Kidney (tissue), 13 donors: ENCODE measurements at regions not wholly inside any gene's neighbourhood (a gene's known extent, or its start where the extent isn't known, plus 50 kb on each side); places are given as distances from the start of the nearest gene placed in this dataset.

Experiments used
- DNase-seq, 5 donors: peaks; one replicate each; pipeline ENCODE4 v3.0.0-alpha.2; 2013 to 2020
- FAIRE-seq: peaks from 2 replicates; lab custom pipeline; 2012; peaks lifted over from hg19 to GRCh38; lab: Jason Lieb, UNC
- H3K27ac ChIP-seq, 2 donors: one replicate each; pipeline ENCODE4 v1.7.0; 2013; ENCODE audit warnings: low read depth in 2 of 2, low read length in 2 of 2, inconsistent platforms in 1 of 2
- H3K27me3 ChIP-seq: one replicate; pipeline ENCODE4 v1.7.1; 2013; ENCODE audit warnings: low read length, inconsistent platforms; ENCODE audit not compliant: control insufficient read depth, insufficient read depth
- H3K36me3 ChIP-seq, 3 donors: one replicate each; pipeline versions ENCODE4 v1.7.0 to v1.7.1; 2013; ENCODE audit warnings: low read length in 3 of 3, control low read depth in 1 of 3, inconsistent platforms in 1 of 3; ENCODE audit not compliant: insufficient read depth in 3 of 3, control insufficient read depth in 2 of 3
- H3K4me1 ChIP-seq, 3 donors: one replicate each; pipeline versions ENCODE4 v1.7.0 to v1.7.1; 2013; ENCODE audit warnings: low read length in 3 of 3, inconsistent platforms in 1 of 3, low read depth in 1 of 3; ENCODE audit not compliant: control insufficient read depth in 2 of 3, insufficient read depth in 2 of 3
- H3K4me3 ChIP-seq, 3 donors: one replicate each; pipeline versions ENCODE4 v1.7.0 to v1.8.1; 2013; ENCODE audit warnings: low read length in 3 of 3, control low read depth in 1 of 3, inconsistent platforms in 1 of 3
- H3K9ac ChIP-seq, 3 donors: one replicate each; pipeline versions ENCODE4 v1.7.0 to v1.7.1; 2013; ENCODE audit warnings: low read length in 3 of 3, control low read depth in 1 of 3, inconsistent platforms in 1 of 3
- H3K9me3 ChIP-seq, 3 donors: one replicate each; pipeline versions ENCODE4 v1.7.0 to v1.7.1; 2013; ENCODE audit warnings: low read length in 3 of 3, control low read depth in 1 of 3, inconsistent platforms in 1 of 3; ENCODE audit not compliant: control insufficient read depth in 2 of 3, insufficient read depth in 1 of 3
- intact Hi-C: fragments of 100-400 bp; cut with DNase I; formaldehyde crosslinking; loops from one replicate; pipeline ENCODE4 v1.11.1; 2022
- TF ChIP-seq, protein P1 (sequence below): IDR thresholded peaks from 3 replicates; pipeline ENCODE4 v1.5.1; 2012; ENCODE audit warnings: mild to moderate bottlenecking, moderate library complexity, borderline replicate concordance; ENCODE audit not compliant: insufficient read depth; ENCODE audit errors: extremely low read depth
- donor health status: control.
- donor health status: control.
- donor health status: control.
- donor health status: control.
- donor health status: control.
- donor health status: DM: yes; HTN: yes; CAD: no.
- donor health status: Normal renal cell carcinoma (clear cell type).

DNA sequence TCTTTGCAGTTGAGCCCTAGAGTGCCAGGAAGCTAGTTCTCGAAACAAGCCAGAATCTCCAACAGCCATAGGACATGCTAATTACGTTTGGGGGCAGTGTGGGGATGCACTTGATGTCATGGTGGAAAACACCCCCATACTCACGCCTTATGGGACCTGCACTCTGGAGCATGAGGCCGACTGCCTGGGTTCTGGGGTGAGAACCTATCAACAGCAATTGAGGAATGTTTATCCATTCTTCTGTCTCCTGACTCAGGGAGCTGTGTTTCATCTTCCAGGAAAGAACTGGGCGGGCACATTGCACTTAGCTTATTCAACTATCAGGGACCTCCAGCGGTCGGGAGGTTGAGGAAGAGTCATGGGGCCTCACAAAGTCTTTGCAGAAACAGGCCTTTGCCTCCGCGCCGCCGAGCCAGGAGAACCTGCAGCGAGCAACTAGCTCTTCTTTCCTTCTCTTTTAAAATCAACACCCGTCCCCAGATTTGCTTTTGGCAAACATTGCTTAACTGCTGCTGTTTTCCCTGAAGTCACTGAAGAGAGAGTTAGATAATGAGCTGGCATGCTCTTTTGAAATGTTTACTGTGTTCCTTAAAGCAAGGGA lies 226.1 kb upstream of the DIO3 start:
- FAIRE-seq (no peak), DNase-seq (no peak)
- Histone ChIP-seq H3K27ac (no peak overlapping the region), H3K36me3 (no peaks in the 10 kb centered on the region), H3K4me3 (no peak overlapping the region), H3K9ac (no peak overlapping the region), H3K4me1 (no peaks in the 10 kb centered on the region), H3K9me3 (no peaks in the 10 kb centered on the region), H3K27me3 (no peaks in the 10 kb centered on the region)
- TF ChIP-seq, protein P1, sequence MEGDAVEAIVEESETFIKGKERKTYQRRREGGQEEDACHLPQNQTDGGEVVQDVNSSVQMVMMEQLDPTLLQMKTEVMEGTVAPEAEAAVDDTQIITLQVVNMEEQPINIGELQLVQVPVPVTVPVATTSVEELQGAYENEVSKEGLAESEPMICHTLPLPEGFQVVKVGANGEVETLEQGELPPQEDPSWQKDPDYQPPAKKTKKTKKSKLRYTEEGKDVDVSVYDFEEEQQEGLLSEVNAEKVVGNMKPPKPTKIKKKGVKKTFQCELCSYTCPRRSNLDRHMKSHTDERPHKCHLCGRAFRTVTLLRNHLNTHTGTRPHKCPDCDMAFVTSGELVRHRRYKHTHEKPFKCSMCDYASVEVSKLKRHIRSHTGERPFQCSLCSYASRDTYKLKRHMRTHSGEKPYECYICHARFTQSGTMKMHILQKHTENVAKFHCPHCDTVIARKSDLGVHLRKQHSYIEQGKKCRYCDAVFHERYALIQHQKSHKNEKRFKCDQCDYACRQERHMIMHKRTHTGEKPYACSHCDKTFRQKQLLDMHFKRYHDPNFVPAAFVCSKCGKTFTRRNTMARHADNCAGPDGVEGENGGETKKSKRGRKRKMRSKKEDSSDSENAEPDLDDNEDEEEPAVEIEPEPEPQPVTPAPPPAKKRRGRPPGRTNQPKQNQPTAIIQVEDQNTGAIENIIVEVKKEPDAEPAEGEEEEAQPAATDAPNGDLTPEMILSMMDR: no peak
- intact Hi-C loops: no loop called here

DNA sequence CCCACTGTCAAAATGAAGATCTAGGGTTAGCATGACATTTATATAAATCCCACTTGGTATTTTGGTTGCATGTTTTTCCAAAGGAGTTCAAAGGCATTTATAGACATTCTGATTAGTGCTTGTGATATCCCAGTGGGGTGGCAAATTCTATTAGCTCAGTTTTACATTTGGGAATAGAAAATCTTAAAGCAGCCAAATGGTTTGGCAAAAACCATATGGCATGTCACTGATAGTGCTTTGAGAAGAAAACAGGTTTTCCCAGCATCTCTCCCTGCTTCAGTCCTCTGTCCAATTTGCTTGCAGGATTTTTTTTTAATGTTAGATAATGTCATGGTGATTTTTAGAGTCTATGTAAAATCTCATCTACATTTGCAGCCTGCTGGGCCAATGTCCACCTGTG lies 225.1 kb upstream of the DIO3 start:
- intact Hi-C loops: no loop called here
- TF ChIP-seq, protein P1: no peak
- H3K27ac ChIP-seq: no peak overlapping the region

DNA sequence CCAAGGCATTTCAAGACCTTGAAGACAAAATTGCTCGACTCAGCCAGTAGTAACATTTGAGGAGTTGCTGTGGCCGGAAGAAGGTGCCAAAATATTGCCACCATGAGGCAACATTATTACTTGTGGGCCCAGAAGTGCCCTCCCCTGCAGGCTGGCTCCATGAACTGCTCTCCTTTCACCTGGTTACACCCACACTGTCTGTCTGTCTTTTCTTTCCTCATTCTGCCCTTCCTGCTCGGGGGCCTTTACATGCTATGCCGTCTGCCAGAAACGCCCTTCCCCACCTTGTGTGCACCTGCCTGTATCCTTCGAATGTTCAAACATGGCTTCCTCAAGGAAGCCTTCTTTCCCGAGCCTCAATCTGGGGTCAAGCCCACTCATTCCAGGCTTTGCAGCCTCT lies 224.2 kb upstream of the DIO3 start:
- TF ChIP-seq, protein P1: no peak
- H3K4me1 ChIP-seq: no peaks in the 10 kb centered on the region
- DNase-seq (no peak), FAIRE-seq (no peak)
- intact Hi-C loops: no loop called here
- no peak overlapping the region for H3K27ac ChIP-seq
- H3K36me3 ChIP-seq: no peaks in the 10 kb centered on the region
- H3K27me3 ChIP-seq: no peaks in the 10 kb centered on the region
- H3K9ac ChIP-seq: no peak overlapping the region
- H3K4me3 ChIP-seq: no peak overlapping the region
- no peaks in the 10 kb centered on the region for H3K9me3 ChIP-seq

More for the DNA sequence above, 225.1 kb upstream of the DIO3 start:
- Histone ChIP-seq H3K9me3 (no peaks in the 10 kb centered on the region), H3K36me3 (no peaks in the 10 kb centered on the region), H3K4me1 (no peaks in the 10 kb centered on the region), H3K27me3 (no peaks in the 10 kb centered on the region), H3K9ac (no peak overlapping the region), H3K4me3 (no peak overlapping the region)
- DNase-seq (no peak), FAIRE-seq (no peak)

DNA sequence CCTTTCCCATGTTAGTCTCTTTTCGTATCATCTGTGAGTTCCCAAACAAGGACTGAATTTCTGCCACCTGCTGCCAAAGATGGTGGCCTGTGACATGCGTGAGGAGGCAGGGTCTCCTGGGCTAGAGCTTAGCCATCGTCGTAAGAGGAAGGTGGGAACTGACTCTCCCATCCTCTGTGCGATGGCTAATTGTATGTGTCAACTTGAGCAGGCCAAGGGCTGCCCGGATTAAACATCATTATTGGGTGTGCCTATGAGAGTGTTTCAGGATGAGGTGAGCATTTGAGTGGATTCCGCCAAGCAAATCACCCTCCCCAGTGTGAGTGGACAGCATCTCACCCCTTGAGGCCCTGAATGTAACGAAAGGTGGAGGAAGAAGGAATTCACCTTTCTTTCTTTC lies 220.7 kb upstream of the DIO3 start:
- TF ChIP-seq, protein P1: no peak
- no peak for DNase-seq
- no peak for FAIRE-seq

More for the DNA sequence above, 220.7 kb upstream of the DIO3 start:
- H3K36me3 ChIP-seq: no peaks in the 10 kb centered on the region
- no peak overlapping the region for H3K9ac ChIP-seq
- intact Hi-C loops: no loop called here
- peaks cover 0 to 2% (median under 1%) of the 10 kb centered on the region in 3 donors for H3K9me3 ChIP-seq
- no peaks in the 10 kb centered on the region for H3K4me1 ChIP-seq
- H3K27ac ChIP-seq: no peak overlapping the region
- H3K27me3 ChIP-seq: no peaks in the 10 kb centered on the region
- H3K4me3 ChIP-seq: no peak overlapping the region
